Calu3 (cell line): ENCODE measurements at regions not wholly inside any gene's neighbourhood (a gene's known extent, or its start where the extent isn't known, plus 50 kb on each side); places are given as distances from the start of the nearest gene placed in this dataset.

Experiments
- BruUV-seq: library from RNA; stranded (reverse); fragments of 400-500 nt; replicated peaks from 2 replicates; lab custom pipeline; 2021; lab: Mats Ljungman, UMichigan
- CTCF ChIA-PET: fragments of 300-600 bp; sonication (Branson Sonifier 250); formaldehyde crosslinking; loops from one replicate; lab custom pipeline; 2022; ENCODE audit warnings: antibody characterized with exemption; lab: Charles Lee
- DNase-seq: peaks from one replicate; pipeline ENCODE4 v3.0.0; 2022
- H3K27ac Mint-ChIP-seq: one replicate; pipeline ENCODE4 v1.8.0; 2022; ENCODE audit warnings: mixed read lengths; ENCODE audit not compliant: unreplicated experiment
- H3K27me3 Mint-ChIP-seq: one replicate; pipeline ENCODE4 v1.8.0; 2022; ENCODE audit warnings: mixed read lengths; ENCODE audit not compliant: unreplicated experiment
- H3K36me3 Mint-ChIP-seq: one replicate; pipeline ENCODE4 v1.8.0; 2022; ENCODE audit warnings: mild to moderate bottlenecking, moderate library complexity, mixed read lengths; ENCODE audit not compliant: insufficient read depth, unreplicated experiment
- H3K4me1 Mint-ChIP-seq: one replicate; pipeline ENCODE4 v1.8.0; 2022; ENCODE audit warnings: mild to moderate bottlenecking, low read depth, mixed read lengths; ENCODE audit not compliant: unreplicated experiment
- H3K4me3 Mint-ChIP-seq: one replicate; pipeline ENCODE4 v1.8.0; 2022; ENCODE audit warnings: mild to moderate bottlenecking, low read depth, moderate library complexity, mixed read lengths; ENCODE audit not compliant: unreplicated experiment
- H3K9me3 Mint-ChIP-seq: one replicate; pipeline ENCODE4 v1.8.0; 2022; ENCODE audit warnings: low read depth, mixed read lengths; ENCODE audit not compliant: unreplicated experiment
- intact Hi-C: fragments of 100-400 bp; cut with micrococcal nuclease; formaldehyde crosslinking; loops from one replicate; pipeline ENCODE4 v1.10.0; 2022; ENCODE audit not compliant: unreplicated experiment
- TF ChIP-seq, protein P1 (sequence below): fragments of 200-600 bp; IDR thresholded peaks from one replicate; pipeline ENCODE4 v1.8.0; 2022; ENCODE audit warnings: antibody characterized with exemption; ENCODE audit not compliant: unreplicated experiment

GRCh38 chr11:116224154-116224888 is 548.5 kb downstream of the BUD13 start:
- intact Hi-C loops: loop anchor here (2.0 kb wide), 1 partner anchor 54 kb away; no protein-coding TSS in a partner anchor
- no peaks in the 10 kb centered on the region for H3K9me3 Mint-ChIP-seq
- H3K27ac Mint-ChIP-seq: no peak overlapping the region
- no peaks in the 10 kb centered on the region for H3K4me1 Mint-ChIP-seq
- TF ChIP-seq, protein P1, sequence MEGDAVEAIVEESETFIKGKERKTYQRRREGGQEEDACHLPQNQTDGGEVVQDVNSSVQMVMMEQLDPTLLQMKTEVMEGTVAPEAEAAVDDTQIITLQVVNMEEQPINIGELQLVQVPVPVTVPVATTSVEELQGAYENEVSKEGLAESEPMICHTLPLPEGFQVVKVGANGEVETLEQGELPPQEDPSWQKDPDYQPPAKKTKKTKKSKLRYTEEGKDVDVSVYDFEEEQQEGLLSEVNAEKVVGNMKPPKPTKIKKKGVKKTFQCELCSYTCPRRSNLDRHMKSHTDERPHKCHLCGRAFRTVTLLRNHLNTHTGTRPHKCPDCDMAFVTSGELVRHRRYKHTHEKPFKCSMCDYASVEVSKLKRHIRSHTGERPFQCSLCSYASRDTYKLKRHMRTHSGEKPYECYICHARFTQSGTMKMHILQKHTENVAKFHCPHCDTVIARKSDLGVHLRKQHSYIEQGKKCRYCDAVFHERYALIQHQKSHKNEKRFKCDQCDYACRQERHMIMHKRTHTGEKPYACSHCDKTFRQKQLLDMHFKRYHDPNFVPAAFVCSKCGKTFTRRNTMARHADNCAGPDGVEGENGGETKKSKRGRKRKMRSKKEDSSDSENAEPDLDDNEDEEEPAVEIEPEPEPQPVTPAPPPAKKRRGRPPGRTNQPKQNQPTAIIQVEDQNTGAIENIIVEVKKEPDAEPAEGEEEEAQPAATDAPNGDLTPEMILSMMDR: peak; percentile 20
- H3K36me3 Mint-ChIP-seq: no peaks in the 10 kb centered on the region
- no TSS peak for BruUV-seq
- DNase-seq: peak; percentile 44
- CTCF ChIA-PET: interaction anchor here (0.6 kb wide), 1 partner anchor 45 kb away, joined by 3 read pairs; no protein-coding TSS in a partner anchor
- H3K27me3 Mint-ChIP-seq: peaks cover 68% of the 10 kb centered on the region
- no peak overlapping the region for H3K4me3 Mint-ChIP-seq

GRCh38 chr11:116221351-116221750 is 551.4 kb downstream of the BUD13 start:
- Mint-ChIP-seq H3K4me1 (no peaks in the 10 kb centered on the region), H3K27me3 (peaks cover 58% of the 10 kb centered on the region), H3K27ac (no peak overlapping the region), H3K9me3 (no peaks in the 10 kb centered on the region), H3K36me3 (no peaks in the 10 kb centered on the region), H3K4me3 (no peak overlapping the region)
- intact Hi-C loops: no loop called here
- CTCF ChIA-PET: no interaction called here
- no TSS peak for BruUV-seq
- TF ChIP-seq, protein P1: no peak
- DNase-seq: no peak

DNA sequence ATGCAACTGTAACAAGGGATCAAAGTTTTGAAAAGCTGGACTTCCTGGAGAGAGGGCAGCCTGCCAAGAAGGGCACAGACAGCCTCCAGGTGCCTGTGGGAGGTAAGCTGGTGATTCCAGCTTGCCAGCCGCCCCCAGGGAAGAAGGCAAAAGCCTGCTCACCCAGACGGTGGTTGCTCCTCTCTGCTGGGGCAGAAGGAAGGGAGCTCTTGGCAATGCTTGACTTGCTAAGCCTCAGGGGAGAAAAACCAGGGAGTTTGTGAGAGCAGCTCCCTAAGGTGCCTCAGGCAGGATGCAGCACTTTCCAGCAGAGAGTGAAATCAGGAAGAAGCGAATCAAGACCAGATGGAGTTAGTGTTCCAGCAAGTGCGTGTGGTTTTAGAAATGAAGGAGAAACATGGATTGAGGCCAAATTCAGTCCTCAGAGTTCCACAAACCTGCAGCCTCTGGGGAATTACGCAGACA is 553.6 kb downstream of the BUD13 start:
- H3K27ac Mint-ChIP-seq: no peak overlapping the region
- peaks cover 49% of the 10 kb centered on the region for H3K27me3 Mint-ChIP-seq
- H3K4me3 Mint-ChIP-seq: no peak overlapping the region
- H3K36me3 Mint-ChIP-seq: no peaks in the 10 kb centered on the region
- H3K4me1 Mint-ChIP-seq: no peaks in the 10 kb centered on the region
- CTCF ChIA-PET: no interaction called here
- H3K9me3 Mint-ChIP-seq: no peaks in the 10 kb centered on the region
- intact Hi-C loops: no loop called here
- TF ChIP-seq, protein P1: no peak
- no peak for DNase-seq
- BruUV-seq: no TSS peak

DNA sequence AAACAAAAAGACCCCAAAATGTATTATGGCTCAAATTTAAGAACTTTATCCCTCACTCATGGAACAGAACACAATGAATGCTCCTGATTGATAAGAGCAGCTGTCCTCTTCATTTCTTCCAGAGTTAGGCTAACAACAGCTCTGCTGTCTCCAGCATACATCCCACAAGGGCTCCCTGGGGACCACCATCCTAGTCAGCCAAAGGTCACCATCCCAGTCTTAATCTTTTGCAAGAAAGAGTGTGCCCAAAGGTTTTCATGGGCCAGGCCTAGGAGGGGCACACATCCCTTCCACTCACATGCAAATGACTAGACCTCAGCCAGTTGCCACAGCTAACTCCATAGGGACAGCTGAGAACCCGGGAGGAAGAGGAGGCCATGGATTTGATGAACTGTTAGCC is 555.3 kb downstream of the BUD13 start:
- intact Hi-C loops: no loop called here
- TF ChIP-seq, protein P1: no peak
- Mint-ChIP-seq H3K9me3 (no peaks in the 10 kb centered on the region), H3K27me3 (peaks cover 36% of the 10 kb centered on the region), H3K4me1 (no peaks in the 10 kb centered on the region), H3K36me3 (no peaks in the 10 kb centered on the region), H3K4me3 (no peak overlapping the region), H3K27ac (no peak overlapping the region)
- BruUV-seq: no TSS peak
- DNase-seq: no peak
- CTCF ChIA-PET: no interaction called here
